HCT116 (cell line): ENCODE measurements at regions not wholly inside any gene's neighbourhood (a gene's known extent, or its start where the extent isn't known, plus 50 kb on each side); places are given as distances from the start of the nearest gene placed in this dataset.
"Not testable (repeated sequence)": the region's sequence is repeated elsewhere in the genome, so short reads cannot be mapped to it uniquely, and the experiment has no call there.

Experiments
- ATAC-seq: fragments of 200-7000 bp; cut with Tn5 transposase; 2 replicates; pipeline ENCODE4 v1.9.1; 2020; ENCODE audit warnings: mild to moderate bottlenecking, moderate library complexity
- BruUV-seq: library from RNA; stranded (reverse); fragments of 400-500 nt; replicated peaks from 2 replicates; lab custom pipeline; 2021; lab: Mats Ljungman, UMichigan
- CTCF ChIA-PET: fragments of 300-600 bp; sonication (Branson Sonifier 250); formaldehyde crosslinking; loops from one replicate; lab custom pipeline; 2021; ENCODE audit warnings: antibody characterized with exemption; lab: Charles Lee
- POLR2A ChIA-PET: fragments of 300-600, 350-600 bp; sonication (Branson Sonifier 250); formaldehyde crosslinking; loops from one replicate; lab custom pipeline; 2021; ENCODE audit warnings: antibody characterized with exemption; lab: Charles Lee
- RAD21 ChIA-PET, 2 experiments: fragments of 300-600 bp; sonication (Branson Sonifier 250); formaldehyde crosslinking; loops; one replicate each; lab custom pipeline; 2023; ENCODE audit warnings: low total read pairs in 2 of 2; ENCODE audit not compliant: uncharacterized antibody in 2 of 2, unreplicated experiment in 2 of 2, low non-redundant PET in 1 of 2; lab: Charles Lee
- DNase-seq: peaks from one replicate; pipeline ENCODE4 v3.0.0-alpha.2; 2010; ENCODE audit warnings: low read depth, low spot score
- H2AFZ ChIP-seq: fragments of 200-600 bp; shearing (Covaris generic), sonication (generic); 2 replicates; pipeline ENCODE4 v1.6.1; 2017; ENCODE audit warnings: low read depth, mixed run types, mixed read lengths, antibody characterized with exemption, low read length; ENCODE audit not compliant: poor library complexity, severe bottlenecking
- H3K27ac ChIP-seq: 2 replicates; pipeline ENCODE4 v1.5.1; 2012; ENCODE audit warnings: low read depth, low read length
- H3K27me3 ChIP-seq: fragments of 200-600 bp; sonication (generic); 2 replicates; pipeline ENCODE4 v1.6.1; 2016; ENCODE audit warnings: mixed run types, low read length, mixed read lengths; ENCODE audit not compliant: insufficient read depth
- H3K36me3 ChIP-seq, 2 experiments: fragments of 200-500 bp in 1 of 2; fragments of 200-600 bp in 1 of 2; sonication (Bioruptor generic) in 1 of 2; sonication (generic) in 1 of 2; 2 replicates each; pipeline versions ENCODE4 v1.5.1 to v1.6.1; 2014 to 2016; ENCODE audit warnings: low read length in 2 of 2, inconsistent platforms in 1 of 2, mixed read lengths in 1 of 2, mixed run types in 1 of 2; ENCODE audit not compliant: insufficient read depth in 2 of 2, control insufficient read depth in 1 of 2
- H3K4me1 ChIP-seq, 2 experiments: fragments of 200-600 bp in 1 of 2; sonication (generic) in 1 of 2; 2 replicates each; pipeline versions ENCODE4 v1.5.1 to v1.6.1; 2012 to 2017; ENCODE audit warnings: low read length in 2 of 2, inconsistent platforms in 1 of 2, mild to moderate bottlenecking in 1 of 2, mixed read lengths in 1 of 2, mixed run types in 1 of 2, moderate library complexity in 1 of 2; ENCODE audit not compliant: insufficient read depth in 2 of 2, control insufficient read depth in 1 of 2
- H3K4me2 ChIP-seq: fragments of 200-600 bp; sonication (generic); 2 replicates; pipeline ENCODE4 v1.6.1; 2017; ENCODE audit warnings: mixed run types, low read length, mixed read lengths
- H3K4me3 ChIP-seq, 2 experiments: fragments of 200-600 bp in 1 of 2; sonication (generic) in 1 of 2; replicated peaks in 1 of 2; 2 replicates each; pipeline ENCODE4 v1.5.1; 2011 to 2016; ENCODE audit warnings: low read length in 2 of 2, control low read depth in 1 of 2, low read depth in 1 of 2, mild to moderate bottlenecking in 1 of 2, mixed read lengths in 1 of 2, mixed run types in 1 of 2
- H3K79me2 ChIP-seq: fragments of 200-600 bp; sonication (generic); 2 replicates; pipeline ENCODE4 v1.6.1; 2017; ENCODE audit warnings: mild to moderate bottlenecking, mixed run types, low read length, moderate library complexity, mixed read lengths; ENCODE audit not compliant: insufficient read depth
- H3K9ac ChIP-seq: fragments of 200-600 bp; sonication (generic); 2 replicates; pipeline ENCODE4 v1.6.1; 2016; ENCODE audit warnings: low read length, mixed read lengths
- H3K9me2 ChIP-seq: fragments of 200-600 bp; sonication (generic), shearing (Covaris generic); 2 replicates; pipeline ENCODE4 v1.6.1; 2017; ENCODE audit warnings: mixed run types, mild to moderate bottlenecking, moderate library complexity; ENCODE audit not compliant: insufficient read depth
- H3K9me3 ChIP-seq, 2 experiments: fragments of 200-500 bp in 1 of 2; fragments of 200-600 bp in 1 of 2; sonication (Bioruptor generic) in 1 of 2; sonication (generic) in 1 of 2; 2 replicates each; pipeline ENCODE4 v1.6.1; 2014 to 2017; ENCODE audit warnings: low read length in 2 of 2, mixed read lengths in 2 of 2, inconsistent platforms in 1 of 2, low read depth in 1 of 2, mild to moderate bottlenecking in 1 of 2, mixed run types in 1 of 2, moderate library complexity in 1 of 2; ENCODE audit not compliant: control insufficient read depth in 1 of 2, insufficient read depth in 1 of 2
- H4K20me1 ChIP-seq: fragments of 200-600 bp; sonication (generic), shearing (Covaris generic); 2 replicates; pipeline ENCODE4 v1.6.1; 2017; ENCODE audit warnings: mixed run types, mild to moderate bottlenecking, moderate library complexity; ENCODE audit not compliant: insufficient read depth
- CBX3 ChIP-seq: IDR thresholded peaks from 2 replicates; pipeline ENCODE4 v1.6.1; 2012; ENCODE audit warnings: low read depth
- CTCF ChIP-seq, 3 experiments: fragments of 200-600 bp in 1 of 3; sonication (generic) in 1 of 3; IDR thresholded peaks in 2 of 3; conservative IDR thresholded peaks in 1 of 3; 2 replicates each; pipeline ENCODE4 v1.5.1; 2012 to 2017; ENCODE audit warnings: low read depth in 2 of 3, low read length in 2 of 3, antibody characterized with exemption in 1 of 3, borderline replicate concordance in 1 of 3, control low read depth in 1 of 3, mild to moderate bottlenecking in 1 of 3, mixed read lengths in 1 of 3, mixed run types in 1 of 3, moderate library complexity in 1 of 3; ENCODE audit not compliant: insufficient read depth in 1 of 3
- EZH2 ChIP-seq: fragments of 200-600 bp; sonication (generic); IDR thresholded peaks from 2 replicates; pipeline ENCODE4 v1.6.1; 2017; ENCODE audit warnings: antibody characterized with exemption, mixed run types
- EZH2phosphoT487 ChIP-seq: fragments of 200-600 bp; IDR thresholded peaks from 2 replicates; pipeline ENCODE4 v1.6.1; 2018; ENCODE audit warnings: antibody characterized with exemption, borderline replicate concordance
- JUND ChIP-seq: IDR thresholded peaks from 2 replicates; pipeline ENCODE4 v1.6.1; 2012
- POLR2A ChIP-seq: IDR thresholded peaks from 2 replicates; pipeline ENCODE4 v1.7.0; 2011; ENCODE audit warnings: borderline replicate concordance; ENCODE audit not compliant: insufficient read depth, insufficient read length; ENCODE audit errors: extremely low read depth
- RAD21 ChIP-seq: IDR thresholded peaks from 2 replicates; pipeline ENCODE4 v1.6.1; 2012; ENCODE audit warnings: low read depth, mild to moderate bottlenecking
- SIN3A ChIP-seq: IDR thresholded peaks from 2 replicates; pipeline ENCODE4 v1.6.1; 2012; ENCODE audit warnings: low read depth
- SP1 ChIP-seq: IDR thresholded peaks from 2 replicates; pipeline ENCODE4 v1.6.1; 2012; ENCODE audit warnings: low read depth
- YY1 ChIP-seq: IDR thresholded peaks from 2 replicates; pipeline ENCODE4 v1.6.1; 2011; ENCODE audit warnings: low read length, low read depth, moderate library complexity, mild to moderate bottlenecking; ENCODE audit not compliant: insufficient replicate concordance; ENCODE audit errors: extremely low read depth
- ZNF274 ChIP-seq: fragments of 200-500 bp; sonication (Bioruptor generic); IDR thresholded peaks from 2 replicates; pipeline ENCODE4 v1.6.1; 2014; ENCODE audit warnings: mild to moderate bottlenecking, low read depth, low read length, inconsistent platforms
- intact Hi-C: fragments of 100-400 bp; cut with micrococcal nuclease; formaldehyde crosslinking; loops from 2 replicates; pipeline ENCODE4 v1.10.0; 2022
- TF ChIP-seq, protein P1 (sequence below): IDR thresholded peaks from 2 replicates; pipeline ENCODE4 v1.6.1; 2012
- TF ChIP-seq, protein P2 (sequence below): IDR thresholded peaks from 2 replicates; pipeline ENCODE4 v1.6.1; 2012

- ATAC-seq: not testable (repeated sequence)
Observed at GRCh38 chr1:102659876-102660483, 448.3 kb downstream of the COL11A1 start.

GRCh38 chr1:102655034-102655433, 453.3 kb downstream of the COL11A1 start:
- Histone ChIP-seq H2AFZ (no peak overlapping the region), H3K9ac (no peak overlapping the region), H3K9me3 (no peaks in the 10 kb centered on the region), H3K4me3 (no peak overlapping the region), H3K4me1 (no peaks in the 10 kb centered on the region), H3K27ac (no peak overlapping the region), H3K27me3 (no peaks in the 10 kb centered on the region), H4K20me1 (no peaks in the 10 kb centered on the region), H3K9me2 (no peaks in the 10 kb centered on the region), H3K4me2 (no peak overlapping the region), H3K79me2 (no peaks in the 10 kb centered on the region), H3K36me3 (no peaks in the 10 kb centered on the region)
- BruUV-seq: no TSS peak
- ChIA-PET POLR2A (no interaction called here), RAD21 (no interaction called here), CTCF (no interaction called here)
- no peak for DNase-seq
- no peak for ATAC-seq
- TF ChIP-seq POLR2A: no peak
- TF ChIP-seq SIN3A: no peak
- intact Hi-C loops: no loop called here

More at GRCh38 chr1:102659876-102660483, 448.3 kb downstream of the COL11A1 start:
- DNase-seq, H3K9ac ChIP-seq, intact Hi-C loops, BruUV-seq, H3K27me3 ChIP-seq, H3K4me1 ChIP-seq, H2AFZ ChIP-seq, H3K79me2 ChIP-seq, H3K36me3 ChIP-seq, POLR2A ChIA-PET, RAD21 ChIA-PET, H3K4me2 ChIP-seq, H3K4me3 ChIP-seq, H3K27ac ChIP-seq, CTCF ChIA-PET, H3K9me3 ChIP-seq, H3K9me2 ChIP-seq, H4K20me1 ChIP-seq: not testable (repeated sequence)

DNA sequence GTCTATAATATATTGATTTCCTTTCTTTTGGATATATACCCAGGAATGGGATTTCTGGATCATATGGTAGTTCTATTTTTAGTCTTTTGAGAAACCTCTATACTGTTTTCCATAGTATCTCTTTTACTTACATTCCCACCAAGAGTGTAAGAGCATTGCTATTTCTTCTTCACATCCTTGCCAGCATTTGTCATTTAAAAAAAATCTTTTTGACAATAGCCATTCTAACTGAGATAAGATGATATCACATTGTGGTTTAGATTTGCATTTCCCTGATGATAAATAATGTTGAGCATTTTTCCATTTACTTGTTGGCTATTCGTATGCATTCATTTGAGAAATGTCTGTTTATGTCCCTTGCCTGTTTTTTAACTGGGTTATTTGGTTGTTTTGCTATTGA, 467.4 kb downstream of the COL11A1 start:
- ChIA-PET POLR2A (no interaction called here), CTCF (no interaction called here), RAD21 (no interaction called here)
- H3K79me2 ChIP-seq: no peaks in the 10 kb centered on the region
- H3K27ac ChIP-seq: no peak overlapping the region
- H3K27me3 ChIP-seq: no peaks in the 10 kb centered on the region
- no peaks in the 10 kb centered on the region for H3K36me3 ChIP-seq
- no peaks in the 10 kb centered on the region for H3K4me1 ChIP-seq
- intact Hi-C loops: no loop called here
- H3K4me2 ChIP-seq: no peak overlapping the region
- ATAC-seq: no peak
- H3K9me2 ChIP-seq: no peaks in the 10 kb centered on the region
- H4K20me1 ChIP-seq: no peaks in the 10 kb centered on the region
- no peak overlapping the region for H3K9ac ChIP-seq
- H3K4me3 ChIP-seq: no peak overlapping the region
- no peak overlapping the region for H2AFZ ChIP-seq
- no TSS peak for BruUV-seq
- no peak for DNase-seq
- H3K9me3 ChIP-seq: no peaks in the 10 kb centered on the region
- TF ChIP-seq EZH2 (no peak), JUND (no peak), SIN3A (no peak), CTCF (IDR thresholded peaks at IDR 0.05 in 2 of 3, conservative IDR thresholded peaks at IDR 0.05 in 1 of 3; ENCODE audit: borderline replicate concordance in 1 of 3, insufficient read depth in 1 of 3, low read depth in 2 of 3, low read length in 2 of 3) (no peak), YY1 (no peak), EZH2phosphoT487 (no peak), SP1 (no peak), CBX3 (no peak), RAD21 (no peak), ZNF274 (no peak)
- TF ChIP-seq, protein P1, sequence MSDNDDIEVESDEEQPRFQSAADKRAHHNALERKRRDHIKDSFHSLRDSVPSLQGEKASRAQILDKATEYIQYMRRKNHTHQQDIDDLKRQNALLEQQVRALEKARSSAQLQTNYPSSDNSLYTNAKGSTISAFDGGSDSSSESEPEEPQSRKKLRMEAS: no peak
- TF ChIP-seq, protein P2, sequence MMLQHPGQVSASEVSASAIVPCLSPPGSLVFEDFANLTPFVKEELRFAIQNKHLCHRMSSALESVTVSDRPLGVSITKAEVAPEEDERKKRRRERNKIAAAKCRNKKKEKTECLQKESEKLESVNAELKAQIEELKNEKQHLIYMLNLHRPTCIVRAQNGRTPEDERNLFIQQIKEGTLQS: no peak
